SK-N-SH (cell line): ENCODE measurements at regions not wholly inside any gene's neighbourhood (a gene's known extent, or its start where the extent isn't known, plus 50 kb on each side); places are given as distances from the start of the nearest gene placed in this dataset.

Experiments used
- CTCF ChIP-seq: fragments of 200-600 bp; sonication (generic); IDR thresholded peaks from 2 replicates; pipeline ENCODE4 v1.6.1; 2017; ENCODE audit warnings: antibody characterized with exemption, mild to moderate bottlenecking, moderate library complexity
- EP300 ChIP-seq, 2 experiments: IDR thresholded peaks; 2 replicates each; pipeline versions ENCODE4 v1.4.0 to v1.6.1; 2012; ENCODE audit warnings: borderline replicate concordance in 1 of 2, low read depth in 1 of 2, low read length in 1 of 2
- MAX ChIP-seq: IDR thresholded peaks from 2 replicates; pipeline ENCODE4 v1.4.0; 2012; ENCODE audit warnings: low read depth
- MEF2A ChIP-seq: IDR thresholded peaks from 2 replicates; pipeline ENCODE4 v1.4.0; 2012; ENCODE audit warnings: low read depth, borderline replicate concordance
- POLR2AphosphoS5 ChIP-seq: IDR thresholded peaks from 2 replicates; pipeline ENCODE4 v1.6.1; 2012; ENCODE audit warnings: low read depth, low read length
- RAD21 ChIP-seq: IDR thresholded peaks from 2 replicates; pipeline ENCODE4 v1.6.1; 2012; ENCODE audit warnings: mild to moderate bottlenecking, low read length
- RCOR1 ChIP-seq: fragments of 150-350 bp; IDR thresholded peaks from 2 replicates; pipeline ENCODE4 v1.6.1; 2017; ENCODE audit warnings: antibody characterized with exemption, low read length
- RFX5 ChIP-seq: IDR thresholded peaks from 2 replicates; pipeline ENCODE4 v1.6.1; 2012; ENCODE audit warnings: mild to moderate bottlenecking, improper control_type of control experiment, low read length
- SIN3A ChIP-seq: IDR thresholded peaks from 2 replicates; pipeline ENCODE4 v1.6.1; 2012; ENCODE audit warnings: low read depth, mild to moderate bottlenecking, low read length, moderate library complexity, borderline replicate concordance
- SMC3 ChIP-seq: IDR thresholded peaks from 2 replicates; pipeline ENCODE4 v1.6.1; 2012; ENCODE audit warnings: low read depth, low read length, improper control_type of control experiment
- TEAD4 ChIP-seq: IDR thresholded peaks from 2 replicates; pipeline ENCODE4 v1.4.0; 2012; ENCODE audit warnings: mild to moderate bottlenecking, borderline replicate concordance; ENCODE audit not compliant: insufficient read depth
- USF2 ChIP-seq: fragments of 150-350 bp; IDR thresholded peaks from 2 replicates; pipeline ENCODE4 v1.6.1; 2017; ENCODE audit warnings: antibody characterized with exemption, low read length, low read depth, borderline replicate concordance
- YY1 ChIP-seq: IDR thresholded peaks from 2 replicates; pipeline ENCODE4 v1.4.0; 2012; ENCODE audit warnings: low read depth, mild to moderate bottlenecking
- ZBTB33 ChIP-seq: IDR thresholded peaks from 2 replicates; pipeline ENCODE4 v1.4.0; 2012; ENCODE audit warnings: low read depth, borderline replicate concordance

GRCh38 chr5:40346901-40347300, 332.8 kb upstream of the PTGER4 start:
- TF ChIP-seq CTCF (no peak), RFX5 (no peak), ZBTB33 (no peak), POLR2AphosphoS5 (no peak), MEF2A (no peak), USF2 (no peak), MAX (no peak), EP300 (IDR thresholded peaks at IDR 0.05; ENCODE audit: borderline replicate concordance in 1 of 2, low read depth in 1 of 2, low read length in 1 of 2) (no peak), YY1 (no peak), RAD21 (no peak), RCOR1 (no peak), SMC3 (no peak), TEAD4 (no peak), SIN3A (no peak)
